ENCODE measurements at regions not wholly inside any gene's neighbourhood (a gene's known extent, or its start where the extent isn't known, plus 50 kb on each side); places are given as distances from the start of the nearest gene placed in this dataset.

DNA sequence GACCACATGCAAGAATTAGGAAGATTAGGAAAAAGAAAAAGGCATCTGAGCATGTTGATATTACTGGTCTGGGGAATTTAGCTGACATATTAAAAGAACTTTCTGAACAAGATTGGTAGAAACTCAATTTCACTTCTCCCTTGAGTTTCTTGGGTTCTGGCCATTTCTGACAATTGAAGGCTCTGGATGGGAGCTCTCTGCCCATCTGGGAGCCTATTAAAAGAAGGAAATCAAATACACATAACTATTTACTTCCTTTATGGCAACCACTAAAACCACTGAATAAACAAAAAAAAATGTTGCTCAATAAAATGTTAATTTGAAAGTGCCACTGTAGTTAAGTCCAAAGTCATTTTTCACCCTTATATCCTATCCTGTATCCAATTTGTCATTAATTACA, 216.8 kb upstream of the HNMT start (continued):
- TF ChIP-seq CBX5 (IDR thresholded peaks at IDR 0.05; ENCODE audit: low read depth), result no peak
- TF ChIP-seq, protein P1, sequence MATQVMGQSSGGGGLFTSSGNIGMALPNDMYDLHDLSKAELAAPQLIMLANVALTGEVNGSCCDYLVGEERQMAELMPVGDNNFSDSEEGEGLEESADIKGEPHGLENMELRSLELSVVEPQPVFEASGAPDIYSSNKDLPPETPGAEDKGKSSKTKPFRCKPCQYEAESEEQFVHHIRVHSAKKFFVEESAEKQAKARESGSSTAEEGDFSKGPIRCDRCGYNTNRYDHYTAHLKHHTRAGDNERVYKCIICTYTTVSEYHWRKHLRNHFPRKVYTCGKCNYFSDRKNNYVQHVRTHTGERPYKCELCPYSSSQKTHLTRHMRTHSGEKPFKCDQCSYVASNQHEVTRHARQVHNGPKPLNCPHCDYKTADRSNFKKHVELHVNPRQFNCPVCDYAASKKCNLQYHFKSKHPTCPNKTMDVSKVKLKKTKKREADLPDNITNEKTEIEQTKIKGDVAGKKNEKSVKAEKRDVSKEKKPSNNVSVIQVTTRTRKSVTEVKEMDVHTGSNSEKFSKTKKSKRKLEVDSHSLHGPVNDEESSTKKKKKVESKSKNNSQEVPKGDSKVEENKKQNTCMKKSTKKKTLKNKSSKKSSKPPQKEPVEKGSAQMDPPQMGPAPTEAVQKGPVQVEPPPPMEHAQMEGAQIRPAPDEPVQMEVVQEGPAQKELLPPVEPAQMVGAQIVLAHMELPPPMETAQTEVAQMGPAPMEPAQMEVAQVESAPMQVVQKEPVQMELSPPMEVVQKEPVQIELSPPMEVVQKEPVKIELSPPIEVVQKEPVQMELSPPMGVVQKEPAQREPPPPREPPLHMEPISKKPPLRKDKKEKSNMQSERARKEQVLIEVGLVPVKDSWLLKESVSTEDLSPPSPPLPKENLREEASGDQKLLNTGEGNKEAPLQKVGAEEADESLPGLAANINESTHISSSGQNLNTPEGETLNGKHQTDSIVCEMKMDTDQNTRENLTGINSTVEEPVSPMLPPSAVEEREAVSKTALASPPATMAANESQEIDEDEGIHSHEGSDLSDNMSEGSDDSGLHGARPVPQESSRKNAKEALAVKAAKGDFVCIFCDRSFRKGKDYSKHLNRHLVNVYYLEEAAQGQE (IDR thresholded peaks at IDR 0.05; ENCODE audit: low read depth, low read length), result no peak

DNA sequence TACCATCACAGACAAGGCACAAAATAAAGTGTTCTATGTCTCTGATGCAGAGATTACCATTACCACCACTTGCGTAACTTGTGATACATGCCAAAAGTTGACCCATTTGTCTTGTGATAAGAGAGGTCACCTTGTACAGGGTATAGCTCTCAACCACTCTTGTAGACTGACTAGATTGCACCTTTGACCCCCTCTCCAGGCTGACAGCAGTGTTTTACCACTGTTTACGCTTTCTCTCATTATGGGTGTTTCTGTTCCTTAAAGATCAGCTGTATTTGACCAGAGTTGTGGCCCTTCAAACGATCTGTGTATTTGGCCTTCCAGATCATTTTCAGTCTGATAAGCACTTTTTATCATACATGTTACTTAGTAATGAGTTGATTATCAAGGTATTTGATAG, 215.7 kb upstream of the HNMT start:
- ATAC-seq, result peak; percentile 68
- CTCF ChIA-PET, result no interaction called here
- TF ChIP-seq NRF1 (conservative IDR thresholded peaks at IDR 0.05; ENCODE audit: low read depth, low read length), result no peak
- peak; percentile 85 for TF ChIP-seq NR2F1 (conservative IDR thresholded peaks at IDR 0.05)
- TF ChIP-seq USF1 (IDR thresholded peaks at IDR 0.05; ENCODE audit: borderline replicate concordance, extremely low read length, insufficient read depth, low read depth, low read length), result no peak
- TF ChIP-seq POU2F2 (IDR thresholded peaks at IDR 0.05; ENCODE audit: borderline replicate concordance, low read depth, low read length), result no peak
- TF ChIP-seq CEBPB (IDR thresholded peaks at IDR 0.05; ENCODE audit: borderline replicate concordance in 1 of 2, low read depth in 2 of 2, low read length in 2 of 2), result no peak
- TF ChIP-seq NR2C1 (IDR thresholded peaks at IDR 0.05), result peak; percentile 16; the same call in 1 of the 2 replicates
- no peak for TF ChIP-seq ZZZ3 (IDR thresholded peaks at IDR 0.05; ENCODE audit: control insufficient read depth, insufficient read length, low read depth)
- TF ChIP-seq CREM (IDR thresholded peaks at IDR 0.05; ENCODE audit: low read depth), result no peak
- no peak for TF ChIP-seq CHD1 (IDR thresholded peaks at IDR 0.05; ENCODE audit: low read depth, low read length)
- TF ChIP-seq NFYA (IDR thresholded peaks at IDR 0.05; ENCODE audit: borderline replicate concordance, low read depth, low read length), result no peak
- TF ChIP-seq ASH2L (IDR thresholded peaks at IDR 0.05; ENCODE audit: borderline replicate concordance, low read depth), result no peak
- TF ChIP-seq DPF2 (IDR thresholded peaks at IDR 0.05), result no peak
- no peak for TF ChIP-seq CTCF (IDR thresholded peaks at IDR 0.05 in 2 of 3, conservative IDR thresholded peaks at IDR 0.05 in 1 of 3; ENCODE audit: control insufficient read depth in 2 of 3, extremely low read depth in 1 of 3, insufficient read depth in 1 of 3, low read depth in 3 of 3, low read length in 3 of 3)
- TF ChIP-seq EP300 (IDR thresholded peaks at IDR 0.05; ENCODE audit: borderline replicate concordance in 1 of 2, control insufficient read depth in 1 of 2, low read depth in 2 of 2, low read length in 2 of 2), result no peak
- no peak for TF ChIP-seq SMAD1 (IDR thresholded peaks at IDR 0.05; ENCODE audit: low read depth, partially characterized antibody)
- TF ChIP-seq RELA (IDR thresholded peaks at IDR 0.05; ENCODE audit: borderline replicate concordance, partially characterized antibody), result no peak

More for the DNA sequence above, 215.7 kb upstream of the HNMT start:
- Histone ChIP-seq H3K9me3 (replicated peaks; ENCODE audit: control insufficient read depth, insufficient read depth, low read length) (no peaks in the 10 kb centered on the region), H4K20me1 (ENCODE audit: control insufficient read depth, insufficient read depth) (no peaks in the 10 kb centered on the region), H2AFZ (ENCODE audit: control insufficient read depth, low read depth, low read length) (no peak overlapping the region), H3K9ac (ENCODE audit: control insufficient read depth, insufficient read depth, low read length) (no peak overlapping the region), H3K4me1 (ENCODE audit: control insufficient read depth, insufficient read depth, low read length) (no peaks in the 10 kb centered on the region), H3K79me2 (ENCODE audit: control insufficient read depth, insufficient read depth, low read length) (no peaks in the 10 kb centered on the region), H3K4me2 (ENCODE audit: control insufficient read depth, insufficient read depth) (no peak overlapping the region), H3K27ac (ENCODE audit: control insufficient read depth, insufficient read depth) (no peak overlapping the region), H3K27me3 (replicated peaks in 1 of 2; ENCODE audit: control insufficient read depth in 2 of 2, insufficient read depth in 2 of 2, low read length in 1 of 2) (no peaks in the 10 kb centered on the region), H3K36me3 (ENCODE audit: control insufficient read depth in 2 of 2, insufficient read depth in 2 of 2, low read length in 1 of 2) (no peaks in the 10 kb centered on the region), H3K4me3 (no peak overlapping the region)
- ChIA-PET POLR2A (no interaction called here), RAD21 (ENCODE audit: unreplicated experiment) (no interaction called here), SMC1A (ENCODE audit: uncharacterized antibody, unreplicated experiment) (no interaction called here)
- WGBS (ENCODE audit: insufficient coverage, insufficient replicate concordance, low lambda C conversion rate, missing lambda C conversion rate), result 15% methylated on average over 3 of the region's 3 CpGs
- no TSS peak for BruUV-seq (replicated peaks)
- no peak for DNase-seq (ENCODE audit: low read depth, low spot score)
- in situ Hi-C loops (cut with MboI) (no loop called here), intact Hi-C loops (cut with micrococcal nuclease; ENCODE audit: unreplicated experiment) (no loop called here)
- FAIRE-seq, result no peak
